Medulla oblongata (tissue), 1 donor: ENCODE measurements at regions not wholly inside any gene's neighbourhood (a gene's known extent, or its start where the extent isn't known, plus 50 kb on each side); places are given as distances from the start of the nearest gene placed in this dataset.

Experiments used
- DNase-seq: peaks from one replicate; pipeline ENCODE4 v3.0.0-alpha.2; 2015; ENCODE audit errors: extremely low spot score

DNA sequence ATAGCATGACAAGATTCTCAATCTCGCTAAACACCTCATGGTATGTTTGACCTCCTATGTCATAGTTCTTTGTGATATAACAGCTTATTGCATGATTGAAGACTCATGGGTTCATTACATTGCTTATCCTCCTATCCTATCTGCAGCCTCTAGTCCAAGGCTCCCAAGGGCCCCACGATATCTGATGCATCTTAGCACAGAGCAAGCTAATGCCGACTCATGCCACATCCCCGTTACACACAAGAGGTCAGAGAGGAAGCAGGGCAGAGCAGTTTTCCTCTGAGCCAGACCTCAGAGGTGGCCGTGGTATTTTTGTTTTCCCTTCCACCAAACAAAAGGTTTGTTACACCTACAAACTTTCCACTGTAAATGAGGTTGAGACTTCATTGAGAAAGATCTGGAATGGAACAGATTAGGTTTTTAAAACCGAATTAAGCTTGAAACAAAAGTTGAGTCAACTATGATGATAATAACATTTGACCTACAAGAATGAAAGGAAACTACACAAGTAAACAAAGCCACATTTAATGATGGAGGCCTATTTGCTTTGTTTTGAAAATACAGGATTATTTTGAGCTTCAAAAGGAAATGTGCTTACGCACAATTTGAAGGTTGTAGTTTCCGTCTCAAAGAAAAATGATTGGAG is 133.9 kb upstream of the MYLIP start:
- no peak for DNase-seq

- no peak for DNase-seq
These were observed 135.1 kb upstream of the MYLIP start for GRCh38 chr6:15993716-15994228.

- DNase-seq, result no peak
These were observed 138.7 kb upstream of the MYLIP start for GRCh38 chr6:15990179-15990578.

DNA sequence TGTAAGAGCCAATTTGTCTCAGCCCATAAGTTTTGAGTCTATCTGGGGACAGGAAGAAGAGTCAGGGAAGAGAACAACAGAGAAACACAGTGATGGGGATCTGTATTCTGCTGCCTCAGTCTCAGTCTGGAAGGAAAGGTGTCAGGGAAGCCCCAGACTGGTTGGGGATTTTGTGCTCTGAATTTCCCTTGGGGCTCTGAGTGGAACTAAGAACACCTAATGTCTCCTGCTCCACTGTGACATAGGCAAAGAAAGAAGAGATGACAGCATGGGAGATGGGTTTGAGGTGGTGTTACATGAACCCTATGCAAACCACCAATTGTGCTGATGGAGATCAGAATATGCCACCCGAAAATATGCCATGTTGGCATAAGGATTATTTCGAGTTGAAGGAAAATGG is 139.5 kb upstream of the MYLIP start:
- DNase-seq, result no peak

GRCh38 chr6:15987569-15987968 is 141.3 kb upstream of the MYLIP start:
- DNase-seq, result no peak

DNA sequence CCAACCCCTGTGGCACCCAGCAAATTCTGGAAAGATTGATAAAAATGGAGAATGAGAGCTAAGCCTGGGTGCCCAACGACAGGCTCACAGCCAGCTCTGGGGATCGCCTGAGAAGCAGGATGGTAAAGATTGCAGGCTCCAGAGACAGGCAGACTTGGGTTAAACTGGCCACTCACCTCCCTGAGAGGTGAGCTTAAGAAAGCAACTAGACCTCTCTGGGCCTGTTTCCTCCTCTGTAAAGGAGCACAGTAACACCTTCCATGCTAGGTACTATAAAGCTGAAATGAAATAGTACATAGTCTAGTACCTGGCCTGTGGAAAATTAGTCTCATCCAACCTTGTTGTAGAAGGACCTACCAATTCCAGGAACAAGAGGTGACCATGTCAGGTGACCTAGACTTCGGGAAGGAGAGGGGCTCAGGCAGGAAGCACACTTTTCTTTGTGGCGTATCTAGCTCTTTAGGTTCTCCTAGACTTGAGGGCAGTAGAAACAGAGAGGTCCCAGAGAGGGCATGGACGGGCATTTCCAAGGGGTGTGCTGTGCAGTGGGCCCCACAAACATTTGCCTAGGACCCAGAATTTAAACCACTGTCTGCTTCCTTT is 142.8 kb upstream of the MYLIP start:
- no peak for DNase-seq

DNA sequence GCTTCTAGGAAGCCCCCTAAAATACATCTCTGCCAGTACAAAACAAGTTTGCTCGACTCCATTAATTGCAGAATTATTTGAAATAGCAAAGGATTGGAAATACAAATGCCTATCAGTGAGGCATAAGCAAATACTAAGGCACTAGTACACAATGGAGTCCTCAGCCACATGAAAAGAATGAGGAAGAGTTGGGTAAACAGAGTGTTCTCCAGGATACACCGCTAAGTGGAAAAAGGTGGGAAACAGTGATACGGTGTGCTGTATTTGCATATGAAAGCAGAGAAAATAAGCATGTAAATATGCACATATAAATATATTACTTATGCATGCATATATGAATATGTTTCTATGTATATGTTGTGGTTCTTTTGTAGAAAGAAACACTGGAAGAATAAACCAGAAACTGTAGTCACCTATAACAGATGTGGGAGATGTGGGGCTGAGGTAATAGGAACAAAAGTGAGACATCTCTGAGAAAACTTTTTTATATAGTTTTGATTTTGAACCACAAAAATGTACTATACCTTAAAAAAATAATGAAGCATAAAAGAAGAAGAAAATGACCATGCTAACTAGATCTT is 143.4 kb upstream of the MYLIP start:
- no peak for DNase-seq

DNA sequence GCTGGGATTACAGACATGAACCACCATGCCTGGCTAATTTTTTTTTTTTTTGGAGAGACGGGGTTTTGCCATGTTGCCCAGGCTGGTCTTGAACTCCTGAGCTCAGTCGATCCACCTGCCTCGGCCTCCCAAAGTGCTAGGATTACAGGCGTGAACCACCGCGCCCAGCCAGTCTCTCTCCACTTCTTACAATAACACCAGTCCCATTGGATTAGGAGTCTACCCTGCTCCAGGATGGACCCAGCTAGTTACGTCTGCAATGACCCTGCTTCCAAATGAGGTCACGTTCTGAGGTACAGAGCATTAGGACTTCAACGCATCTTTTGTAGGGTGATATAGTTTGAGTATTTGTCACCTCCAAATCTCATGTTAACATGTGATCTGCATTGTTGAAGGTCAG is 146.9 kb upstream of the MYLIP start:
- DNase-seq, result no peak

DNA sequence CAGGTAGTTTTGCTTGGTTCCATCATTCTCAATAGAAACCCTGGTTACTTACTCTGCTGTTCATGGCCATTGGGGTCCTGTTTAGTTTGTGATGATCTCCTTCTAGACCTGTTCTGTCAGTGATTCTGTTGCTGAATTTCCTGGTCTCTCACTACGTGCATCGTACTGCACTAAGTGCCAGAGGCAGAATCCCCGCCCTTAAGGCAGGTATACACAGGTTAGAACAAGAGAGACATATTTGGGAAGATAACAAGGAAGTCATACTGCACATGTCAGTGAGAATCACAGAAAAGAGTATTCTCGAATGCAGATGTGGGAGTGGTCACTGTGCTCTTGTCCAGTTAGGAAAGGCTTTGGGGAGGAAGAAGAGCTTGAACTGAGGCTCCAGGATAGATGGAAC is 148.1 kb upstream of the MYLIP start:
- DNase-seq, result no peak

- no peak for DNase-seq
These were observed 150.5 kb upstream of the MYLIP start for GRCh38 chr6:15978426-15978825.

DNA sequence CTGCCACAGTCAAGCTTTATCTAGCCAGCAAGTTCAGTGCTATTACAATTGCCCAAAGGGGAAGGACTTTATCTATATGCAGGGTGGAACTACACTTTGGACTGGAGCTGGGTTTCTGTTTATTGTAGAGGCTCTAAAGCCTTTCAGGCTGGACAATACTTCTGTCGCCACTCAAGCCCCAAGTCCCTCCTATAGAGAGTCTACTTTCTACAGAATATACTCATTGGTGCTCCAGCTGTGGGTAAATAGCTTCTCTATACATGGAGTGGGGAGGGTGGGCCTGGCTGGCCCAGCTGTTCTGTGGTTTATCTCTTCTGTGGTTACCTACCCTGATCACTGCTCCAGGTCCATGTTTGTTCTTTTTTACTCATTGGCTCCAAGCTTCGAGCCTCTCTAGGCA is 151.8 kb upstream of the MYLIP start:
- DNase-seq, result no peak

DNA sequence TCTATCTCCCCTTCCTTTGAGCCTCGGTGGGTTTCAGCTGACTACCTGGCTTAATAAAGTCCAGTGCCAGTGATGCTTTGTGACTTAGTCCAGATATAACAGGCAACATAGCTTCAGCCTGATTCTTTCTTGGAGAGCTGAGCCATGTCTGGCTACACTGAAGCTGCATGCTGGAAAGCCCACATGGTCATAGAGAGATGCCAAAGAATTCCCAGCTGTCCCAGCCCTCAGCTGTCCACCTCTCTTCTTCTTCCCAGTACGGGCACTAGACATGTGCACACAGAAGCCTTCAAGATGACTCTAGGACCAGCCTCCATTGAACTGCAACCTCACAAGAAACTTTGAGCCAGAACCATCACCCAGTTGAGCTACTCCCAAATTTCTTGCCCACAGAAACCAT is 154.1 kb upstream of the MYLIP start:
- DNase-seq, result no peak

DNA sequence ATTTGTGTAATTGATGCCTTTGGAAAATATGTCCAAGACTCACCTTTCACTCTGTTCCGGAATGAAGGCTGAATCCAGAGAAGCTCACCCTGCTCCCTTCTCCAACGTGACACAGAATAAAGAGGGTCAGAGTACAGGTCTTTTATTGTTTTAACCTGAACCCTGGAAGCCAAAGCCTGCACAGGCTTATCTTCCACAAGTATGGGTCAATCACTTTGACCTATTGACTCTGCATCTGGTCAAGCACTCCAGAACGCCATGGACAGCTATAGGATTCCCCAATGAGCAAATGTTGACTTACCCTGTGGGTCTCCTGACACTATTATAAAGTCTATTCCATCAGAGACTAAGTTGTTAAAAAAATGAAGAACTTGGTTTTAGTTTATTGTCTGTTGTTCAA is 158.4 kb upstream of the MYLIP start:
- DNase-seq, result no peak

DNA sequence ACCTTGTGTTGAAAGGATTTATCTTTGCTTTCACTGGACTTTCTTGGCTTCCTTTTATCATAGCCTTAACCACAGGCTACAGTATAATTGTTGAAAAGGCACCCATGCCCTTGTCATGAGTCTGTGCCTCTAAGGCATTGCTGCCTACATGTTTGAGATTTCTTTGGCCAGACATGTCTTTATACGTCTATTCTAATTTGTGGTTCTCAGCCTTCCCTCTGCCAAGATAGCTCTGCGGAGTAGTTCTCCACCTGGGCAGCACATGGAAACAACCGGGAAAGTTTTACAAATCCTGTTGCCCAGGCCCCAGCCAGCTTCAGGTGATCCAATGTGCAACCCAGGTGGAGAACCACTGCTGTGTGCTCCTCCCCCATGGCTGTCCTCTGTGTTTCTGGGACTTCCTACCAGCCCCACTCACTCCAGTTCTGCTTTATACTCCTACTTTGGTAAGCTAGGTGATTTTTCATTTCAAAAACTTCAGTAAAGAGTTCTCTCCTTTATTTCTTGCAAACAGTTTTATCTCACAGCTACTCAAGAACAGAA is 159.6 kb upstream of the MYLIP start:
- DNase-seq, result no peak

- no peak for DNase-seq
These were observed 160.4 kb upstream of the MYLIP start for GRCh38 chr6:15968519-15968918.

DNA sequence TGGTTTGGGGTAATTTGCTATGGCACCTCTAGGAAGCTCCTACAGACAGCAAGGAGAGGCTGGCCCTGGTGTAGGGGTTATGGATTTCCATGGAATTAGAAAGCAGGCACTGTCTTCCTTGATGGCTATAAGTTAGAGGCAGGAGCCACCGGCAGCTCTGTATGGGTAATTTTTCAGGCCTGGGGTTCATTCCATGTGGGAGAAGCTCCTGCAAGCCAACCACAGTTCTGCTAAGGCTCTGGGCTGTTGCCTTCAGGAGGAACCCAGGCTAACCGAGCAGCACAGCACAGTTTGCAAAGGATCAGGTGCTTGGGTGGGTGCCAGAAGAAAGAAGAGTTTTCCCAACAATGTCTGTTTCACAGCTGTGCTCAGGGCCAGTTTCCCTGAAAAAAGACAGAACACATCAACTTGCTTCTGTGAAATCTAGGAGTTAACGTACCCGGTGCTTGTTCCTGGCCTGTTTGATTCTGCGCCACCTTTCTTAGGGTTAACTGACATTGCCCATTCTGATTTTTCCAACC is 162.8 kb upstream of the MYLIP start:
- no peak for DNase-seq

- DNase-seq, result no peak
These were observed 166.5 kb upstream of the MYLIP start for GRCh38 chr6:15962449-15962764.

GRCh38 chr6:15961635-15962448 is 167.0 kb upstream of the MYLIP start:
- no peak for DNase-seq

GRCh38 chr6:15960740-15961634 is 167.9 kb upstream of the MYLIP start:
- DNase-seq, result no peak

DNA sequence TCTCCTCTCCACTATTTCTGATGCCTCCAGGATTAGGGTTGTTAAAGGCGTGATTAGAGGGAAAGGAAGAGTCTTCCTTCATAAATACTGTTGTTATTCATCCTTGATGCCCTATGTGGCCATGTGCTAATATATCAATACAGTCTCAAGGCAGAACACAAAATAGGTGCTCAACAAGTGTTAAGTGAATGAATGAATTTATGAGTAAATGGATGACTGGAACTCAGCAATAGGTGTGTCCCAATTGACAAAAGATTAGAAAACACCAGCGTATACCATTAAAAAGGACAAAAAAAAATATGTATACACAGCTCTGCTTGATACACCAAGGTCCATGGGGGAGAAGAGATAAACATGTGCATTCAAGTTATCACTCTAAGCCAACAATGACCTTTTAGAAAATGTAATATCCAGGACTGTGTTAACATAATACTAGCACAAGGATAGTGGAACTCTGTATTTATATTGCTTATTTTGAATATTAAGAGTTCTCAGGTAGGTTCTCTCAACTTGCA is 171.2 kb upstream of the MYLIP start:
- DNase-seq, result no peak
